ENCODE measurements at regions not wholly inside any gene's neighbourhood (a gene's known extent, or its start where the extent isn't known, plus 50 kb on each side); places are given as distances from the start of the nearest gene placed in this dataset.

- no peaks in the 10 kb centered on the region for H3K4me1 ChIP-seq (ENCODE audit: control insufficient read depth in 1 of 2, insufficient read depth in 2 of 2, low read length in 2 of 2)
- H3K27me3 ChIP-seq (ENCODE audit: control insufficient read depth in 1 of 2, insufficient read depth in 2 of 2, low read length in 1 of 2), result no peaks in the 10 kb centered on the region
- no peaks in the 10 kb centered on the region for H3K36me3 ChIP-seq (ENCODE audit: control insufficient read depth in 1 of 2, insufficient read depth in 2 of 2, low read length in 1 of 2)
- no peak overlapping the region for H3K27ac ChIP-seq (ENCODE audit: low read depth in 1 of 2, low read length in 2 of 2)
- intact Hi-C loops (cut with DNase I), result no loop called here
- ATAC-seq (ENCODE audit: low FRiP score) (no peak), DNase-seq (no peak)
- peaks cover 2% of the 10 kb centered on the region for H3K9me3 ChIP-seq (ENCODE audit: control insufficient read depth, low read length)
- H3K4me3 ChIP-seq (ENCODE audit: low read length in 2 of 2), result no peak overlapping the region
- 88 to 92% methylated on average over 3 of the region's 3 CpGs for WGBS, 2 donors
Observed at GRCh38 chr3:154783061-154783460, 297.1 kb upstream of the MME start.

- no peak overlapping the region for H3K4me3 ChIP-seq (ENCODE audit: low read length in 2 of 2)
- no peaks in the 10 kb centered on the region for H3K36me3 ChIP-seq (ENCODE audit: control insufficient read depth in 1 of 2, insufficient read depth in 2 of 2, low read length in 1 of 2)
- DNase-seq, result no peak
- peaks cover 2% of the 10 kb centered on the region for H3K9me3 ChIP-seq (ENCODE audit: control insufficient read depth, low read length)
- H3K4me1 ChIP-seq (ENCODE audit: control insufficient read depth in 1 of 2, insufficient read depth in 2 of 2, low read length in 2 of 2), result no peaks in the 10 kb centered on the region
- intact Hi-C loops (cut with DNase I), result no loop called here
- WGBS, 2 donors, result 42 to 46% methylated on average over 2 of the region's 2 CpGs
- no peak for ATAC-seq (ENCODE audit: low FRiP score)
- H3K27me3 ChIP-seq (ENCODE audit: control insufficient read depth in 1 of 2, insufficient read depth in 2 of 2, low read length in 1 of 2), result no peaks in the 10 kb centered on the region
- no peak overlapping the region for H3K27ac ChIP-seq (ENCODE audit: low read depth in 1 of 2, low read length in 2 of 2)
Observed at GRCh38 chr3:154782151-154782550, 298.0 kb upstream of the MME start.

GRCh38 chr3:154781595-154781994, 298.5 kb upstream of the MME start:
- H3K9me3 ChIP-seq (ENCODE audit: control insufficient read depth, low read length), result peaks cover 2% of the 10 kb centered on the region
- no peaks in the 10 kb centered on the region for H3K4me1 ChIP-seq (ENCODE audit: control insufficient read depth in 1 of 2, insufficient read depth in 2 of 2, low read length in 2 of 2)
- no peaks in the 10 kb centered on the region for H3K27me3 ChIP-seq (ENCODE audit: control insufficient read depth in 1 of 2, insufficient read depth in 2 of 2, low read length in 1 of 2)
- no peaks in the 10 kb centered on the region for H3K36me3 ChIP-seq (ENCODE audit: control insufficient read depth in 1 of 2, insufficient read depth in 2 of 2, low read length in 1 of 2)
- no peak overlapping the region for H3K27ac ChIP-seq (ENCODE audit: low read depth in 1 of 2, low read length in 2 of 2)
- H3K4me3 ChIP-seq (ENCODE audit: low read length in 2 of 2), result no peak overlapping the region
- intact Hi-C loops (cut with DNase I), result no loop called here
- DNase-seq (no peak), ATAC-seq (ENCODE audit: low FRiP score) (no peak)
- WGBS, 2 donors, result 91 to 93% methylated on average over 3 of the region's 3 CpGs

GRCh38 chr3:154780263-154780662, 299.9 kb upstream of the MME start:
- H3K4me1 ChIP-seq (ENCODE audit: control insufficient read depth in 1 of 2, insufficient read depth in 2 of 2, low read length in 2 of 2), result no peaks in the 10 kb centered on the region
- WGBS, 2 donors, result 48 to 65% methylated on average over 1 of the region's 1 CpG
- intact Hi-C loops (cut with DNase I), result no loop called here
- ATAC-seq (ENCODE audit: low FRiP score) (no peak), DNase-seq (no peak)
- H3K36me3 ChIP-seq (ENCODE audit: control insufficient read depth in 1 of 2, insufficient read depth in 2 of 2, low read length in 1 of 2), result no peaks in the 10 kb centered on the region
- peaks cover 2% of the 10 kb centered on the region for H3K9me3 ChIP-seq (ENCODE audit: control insufficient read depth, low read length)
- no peak overlapping the region for H3K4me3 ChIP-seq (ENCODE audit: low read length in 2 of 2)
- H3K27me3 ChIP-seq (ENCODE audit: control insufficient read depth in 1 of 2, insufficient read depth in 2 of 2, low read length in 1 of 2), result no peaks in the 10 kb centered on the region
- no peak overlapping the region for H3K27ac ChIP-seq (ENCODE audit: low read depth in 1 of 2, low read length in 2 of 2)

GRCh38 chr3:154779571-154779970, 300.5 kb upstream of the MME start:
- 2% methylated on average over 2 of the region's 2 CpGs for WGBS, 2 donors
- no peak for DNase-seq
- Histone ChIP-seq H3K27me3 (ENCODE audit: control insufficient read depth in 1 of 2, insufficient read depth in 2 of 2, low read length in 1 of 2) (no peaks in the 10 kb centered on the region), H3K4me3 (ENCODE audit: low read length in 2 of 2) (no peak overlapping the region), H3K9me3 (ENCODE audit: control insufficient read depth, low read length) (peaks cover 2% of the 10 kb centered on the region), H3K36me3 (ENCODE audit: control insufficient read depth in 1 of 2, insufficient read depth in 2 of 2, low read length in 1 of 2) (no peaks in the 10 kb centered on the region), H3K4me1 (ENCODE audit: control insufficient read depth in 1 of 2, insufficient read depth in 2 of 2, low read length in 2 of 2) (no peaks in the 10 kb centered on the region), H3K27ac (ENCODE audit: low read depth in 1 of 2, low read length in 2 of 2) (no peak overlapping the region)
- intact Hi-C loops (cut with DNase I), result no loop called here
- no peak for ATAC-seq (ENCODE audit: low FRiP score)

- ATAC-seq (ENCODE audit: low FRiP score) (no peak), DNase-seq (no peak)
- peaks cover 2% of the 10 kb centered on the region for H3K9me3 ChIP-seq (ENCODE audit: control insufficient read depth, low read length)
- intact Hi-C loops (cut with DNase I), result no loop called here
- H3K27me3 ChIP-seq (ENCODE audit: control insufficient read depth in 1 of 2, insufficient read depth in 2 of 2, low read length in 1 of 2), result no peaks in the 10 kb centered on the region
- H3K36me3 ChIP-seq (ENCODE audit: control insufficient read depth in 1 of 2, insufficient read depth in 2 of 2, low read length in 1 of 2), result no peaks in the 10 kb centered on the region
- no peak overlapping the region for H3K4me3 ChIP-seq (ENCODE audit: low read length in 2 of 2)
- WGBS, 2 donors, result 90 to 92% methylated on average over 1 of the region's 1 CpG
- no peaks in the 10 kb centered on the region for H3K4me1 ChIP-seq (ENCODE audit: control insufficient read depth in 1 of 2, insufficient read depth in 2 of 2, low read length in 2 of 2)
- no peak overlapping the region for H3K27ac ChIP-seq (ENCODE audit: low read depth in 1 of 2, low read length in 2 of 2)
Observed at GRCh38 chr3:154778057-154778456, 302.1 kb upstream of the MME start.

GRCh38 chr3:154776549-154777225, 303.4 kb upstream of the MME start:
- ATAC-seq (ENCODE audit: low FRiP score) (no peak), DNase-seq (no peak)
- no peaks in the 10 kb centered on the region for H3K36me3 ChIP-seq (ENCODE audit: control insufficient read depth in 1 of 2, insufficient read depth in 2 of 2, low read length in 1 of 2)
- H3K4me3 ChIP-seq (ENCODE audit: low read length in 2 of 2), result no peak overlapping the region
- peaks cover 2% of the 10 kb centered on the region for H3K9me3 ChIP-seq (ENCODE audit: control insufficient read depth, low read length)
- no peaks in the 10 kb centered on the region for H3K4me1 ChIP-seq (ENCODE audit: control insufficient read depth in 1 of 2, insufficient read depth in 2 of 2, low read length in 2 of 2)
- 48 to 58% methylated on average over 5 of the region's 5 CpGs for WGBS, 2 donors
- no peaks in the 10 kb centered on the region for H3K27me3 ChIP-seq (ENCODE audit: control insufficient read depth in 1 of 2, insufficient read depth in 2 of 2, low read length in 1 of 2)
- intact Hi-C loops (cut with DNase I), result no loop called here
- no peak overlapping the region for H3K27ac ChIP-seq (ENCODE audit: low read depth in 1 of 2, low read length in 2 of 2)

- DNase-seq, result no peak
- Histone ChIP-seq H3K4me3 (ENCODE audit: low read length in 2 of 2) (no peak overlapping the region), H3K9me3 (ENCODE audit: control insufficient read depth, low read length) (no peaks in the 10 kb centered on the region), H3K36me3 (ENCODE audit: control insufficient read depth in 1 of 2, insufficient read depth in 2 of 2, low read length in 1 of 2) (no peaks in the 10 kb centered on the region), H3K4me1 (ENCODE audit: control insufficient read depth in 1 of 2, insufficient read depth in 2 of 2, low read length in 2 of 2) (no peaks in the 10 kb centered on the region), H3K27me3 (ENCODE audit: control insufficient read depth in 1 of 2, insufficient read depth in 2 of 2, low read length in 1 of 2) (no peaks in the 10 kb centered on the region), H3K27ac (ENCODE audit: low read depth in 1 of 2, low read length in 2 of 2) (no peak overlapping the region)
- 22 to 51% methylated on average over 1 of the region's 1 CpG for WGBS, 2 donors
- no peak for ATAC-seq (ENCODE audit: low FRiP score)
- intact Hi-C loops (cut with DNase I), result no loop called here
Observed at GRCh38 chr3:154775821-154776548, 304.1 kb upstream of the MME start.

Measured in aorta (tissue), 5 donors.